Muscle layer of duodenum (tissue), 2 donors: ENCODE measurements at regions not wholly inside any gene's neighbourhood (a gene's known extent, or its start where the extent isn't known, plus 50 kb on each side); places are given as distances from the start of the nearest gene placed in this dataset.

Experiments
- H3K27ac ChIP-seq: one replicate; pipeline ENCODE4 v1.7.0; 2013; ENCODE audit warnings: mild to moderate bottlenecking, low read length
- H3K27me3 ChIP-seq: one replicate; pipeline ENCODE4 v1.7.0; 2013; ENCODE audit warnings: low read depth, mild to moderate bottlenecking, control low read depth, low read length
- H3K36me3 ChIP-seq, 2 donors: one replicate each; pipeline ENCODE4 v1.7.0; 2013; ENCODE audit warnings: low read length in 2 of 2, control low read depth in 1 of 2, mild to moderate bottlenecking in 1 of 2; ENCODE audit not compliant: insufficient read depth in 2 of 2, control insufficient read depth in 1 of 2
- H3K4me1 ChIP-seq, 2 donors: one replicate each; pipeline ENCODE4 v1.7.0; 2013; ENCODE audit warnings: low read length in 2 of 2, mild to moderate bottlenecking in 2 of 2, control low read depth in 1 of 2, moderate library complexity in 1 of 2; ENCODE audit not compliant: insufficient read depth in 2 of 2, control insufficient read depth in 1 of 2
- H3K4me3 ChIP-seq, 2 donors: one replicate each; pipeline ENCODE4 v1.7.0; 2013; ENCODE audit warnings: low read length in 2 of 2, low read depth in 1 of 2, mild to moderate bottlenecking in 1 of 2
- H3K9me3 ChIP-seq, 2 donors: one replicate each; pipeline ENCODE4 v1.7.0; 2013; ENCODE audit warnings: low read length in 2 of 2, control low read depth in 1 of 2, mild to moderate bottlenecking in 1 of 2; ENCODE audit not compliant: control insufficient read depth in 1 of 2
- donor health status: healthy.

- H3K4me1 ChIP-seq = no peaks in the 10 kb centered on the region
- H3K27ac ChIP-seq = no peak overlapping the region
- no peaks in the 10 kb centered on the region for H3K36me3 ChIP-seq
- H3K9me3 ChIP-seq = no peaks in the 10 kb centered on the region
- no peak overlapping the region for H3K4me3 ChIP-seq
- H3K27me3 ChIP-seq = no peaks in the 10 kb centered on the region
Measured at GRCh38 chr3:104816008-104816407, 550.7 kb upstream of the ALCAM start.

GRCh38 chr3:104816716-104817115 is 550.0 kb upstream of the ALCAM start:
- Histone ChIP-seq H3K27me3 (no peaks in the 10 kb centered on the region), H3K27ac (no peak overlapping the region), H3K36me3 (no peaks in the 10 kb centered on the region), H3K4me3 (no peak overlapping the region), H3K4me1 (no peaks in the 10 kb centered on the region), H3K9me3 (peaks cover 0 to 1% of the 10 kb centered on the region in 2 donors)

GRCh38 chr3:104819333-104819732 is 547.4 kb upstream of the ALCAM start:
- Histone ChIP-seq H3K9me3 (peaks cover 0 to 6% of the 10 kb centered on the region in 2 donors), H3K27me3 (no peaks in the 10 kb centered on the region), H3K4me3 (no peak overlapping the region), H3K27ac (no peak overlapping the region), H3K36me3 (no peaks in the 10 kb centered on the region), H3K4me1 (no peaks in the 10 kb centered on the region)

GRCh38 chr3:104820959-104821358 is 545.8 kb upstream of the ALCAM start:
- H3K36me3 ChIP-seq = no peaks in the 10 kb centered on the region
- no peak overlapping the region for H3K27ac ChIP-seq
- H3K9me3 ChIP-seq = peaks cover 0 to 6% of the 10 kb centered on the region in 2 donors
- no peaks in the 10 kb centered on the region for H3K27me3 ChIP-seq
- H3K4me1 ChIP-seq = no peaks in the 10 kb centered on the region
- no peak overlapping the region for H3K4me3 ChIP-seq

GRCh38 chr3:104825116-104825515 is 541.6 kb upstream of the ALCAM start:
- H3K27ac ChIP-seq = no peak overlapping the region

GRCh38 chr3:104831071-104831470 is 535.6 kb upstream of the ALCAM start:
- Histone ChIP-seq H3K9me3 (no peaks in the 10 kb centered on the region), H3K4me1 (no peaks in the 10 kb centered on the region), H3K4me3 (no peak overlapping the region), H3K27ac (no peak overlapping the region), H3K27me3 (no peaks in the 10 kb centered on the region), H3K36me3 (no peaks in the 10 kb centered on the region)

More at GRCh38 chr3:104825116-104825515, 541.6 kb upstream of the ALCAM start:
- no peaks in the 10 kb centered on the region for H3K4me1 ChIP-seq
- peaks cover 0 to 6% of the 10 kb centered on the region in 2 donors for H3K9me3 ChIP-seq
- H3K36me3 ChIP-seq = no peaks in the 10 kb centered on the region
- no peak overlapping the region for H3K4me3 ChIP-seq
- no peaks in the 10 kb centered on the region for H3K27me3 ChIP-seq

- no peaks in the 10 kb centered on the region for H3K36me3 ChIP-seq
- no peaks in the 10 kb centered on the region for H3K27me3 ChIP-seq
- no peak overlapping the region for H3K27ac ChIP-seq
- no peaks in the 10 kb centered on the region for H3K4me1 ChIP-seq
- no peak overlapping the region for H3K4me3 ChIP-seq
- no peaks in the 10 kb centered on the region for H3K9me3 ChIP-seq
Measured at GRCh38 chr3:104832530-104832929, 534.2 kb upstream of the ALCAM start.

- Histone ChIP-seq H3K4me3 (no peak overlapping the region), H3K27ac (no peak overlapping the region), H3K27me3 (no peaks in the 10 kb centered on the region), H3K4me1 (no peaks in the 10 kb centered on the region), H3K36me3 (no peaks in the 10 kb centered on the region), H3K9me3 (no peaks in the 10 kb centered on the region)
Measured at GRCh38 chr3:104835376-104835775, 531.3 kb upstream of the ALCAM start.

GRCh38 chr3:104846270-104846669 is 520.4 kb upstream of the ALCAM start:
- Histone ChIP-seq H3K27me3 (no peaks in the 10 kb centered on the region), H3K9me3 (no peaks in the 10 kb centered on the region), H3K4me1 (no peaks in the 10 kb centered on the region), H3K27ac (no peak overlapping the region), H3K4me3 (no peak overlapping the region), H3K36me3 (no peaks in the 10 kb centered on the region)

- no peaks in the 10 kb centered on the region for H3K36me3 ChIP-seq
- no peaks in the 10 kb centered on the region for H3K9me3 ChIP-seq
- H3K27ac ChIP-seq = no peak overlapping the region
- H3K4me1 ChIP-seq = no peaks in the 10 kb centered on the region
- no peaks in the 10 kb centered on the region for H3K27me3 ChIP-seq
- H3K4me3 ChIP-seq = no peak overlapping the region
Measured at GRCh38 chr3:104849070-104849469, 517.6 kb upstream of the ALCAM start.

GRCh38 chr3:104854468-104854867 is 512.2 kb upstream of the ALCAM start:
- H3K27me3 ChIP-seq = no peaks in the 10 kb centered on the region
- H3K27ac ChIP-seq = no peak overlapping the region
- H3K36me3 ChIP-seq = no peaks in the 10 kb centered on the region
- no peaks in the 10 kb centered on the region for H3K4me1 ChIP-seq
- no peak overlapping the region for H3K4me3 ChIP-seq
- H3K9me3 ChIP-seq = no peaks in the 10 kb centered on the region

- H3K4me3 ChIP-seq = no peak overlapping the region
- no peaks in the 10 kb centered on the region for H3K27me3 ChIP-seq
- no peaks in the 10 kb centered on the region for H3K36me3 ChIP-seq
- H3K27ac ChIP-seq = no peak overlapping the region
- H3K4me1 ChIP-seq = no peaks in the 10 kb centered on the region
- H3K9me3 ChIP-seq = no peaks in the 10 kb centered on the region
Measured at GRCh38 chr3:104855702-104856101, 511.0 kb upstream of the ALCAM start.
